M059J (cell line): ENCODE measurements at regions not wholly inside any gene's neighbourhood (a gene's known extent, or its start where the extent isn't known, plus 50 kb on each side); places are given as distances from the start of the nearest gene placed in this dataset.
"Not testable (repeated sequence)": the region's sequence is repeated elsewhere in the genome, so short reads cannot be mapped to it uniquely, and the experiment has no call there.

ENCODE experiments used
- DNase-seq: peaks from one replicate; pipeline ENCODE4 v3.0.0-alpha.2; 2012; ENCODE audit warnings: low read depth

- DNase-seq = no peak
These were observed 55.0 kb upstream of the PPP1R2C start for GRCh38 chrX:42832764-42833549.

GRCh38 chrX:42833550-42833940 lies 55.6 kb upstream of the PPP1R2C start:
- DNase-seq = not testable (repeated sequence)

- no peak for DNase-seq
These were observed 59.3 kb upstream of the PPP1R2C start for GRCh38 chrX:42837101-42837726.

- no peak for DNase-seq
These were observed 59.8 kb upstream of the PPP1R2C start for GRCh38 chrX:42837747-42838146.

DNA sequence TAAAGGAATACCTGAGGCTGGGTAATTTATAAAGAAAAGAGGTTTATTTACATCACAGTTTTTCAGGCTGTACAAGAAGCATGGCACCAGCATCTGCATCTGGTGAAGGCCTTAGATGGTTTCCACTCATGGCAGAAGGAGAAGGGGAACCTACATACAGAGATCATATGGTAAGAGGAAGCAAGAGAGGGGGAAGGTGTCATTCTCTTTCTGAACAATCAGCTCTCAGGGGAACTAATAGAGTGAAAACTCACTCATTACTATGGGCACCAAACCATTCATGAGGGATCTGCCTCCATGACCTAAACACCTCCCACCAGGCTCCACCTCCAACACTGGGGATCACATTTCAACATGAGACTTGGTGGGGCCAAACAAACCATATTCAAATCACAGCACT lies 61.7 kb upstream of the PPP1R2C start:
- DNase-seq = no peak

DNA sequence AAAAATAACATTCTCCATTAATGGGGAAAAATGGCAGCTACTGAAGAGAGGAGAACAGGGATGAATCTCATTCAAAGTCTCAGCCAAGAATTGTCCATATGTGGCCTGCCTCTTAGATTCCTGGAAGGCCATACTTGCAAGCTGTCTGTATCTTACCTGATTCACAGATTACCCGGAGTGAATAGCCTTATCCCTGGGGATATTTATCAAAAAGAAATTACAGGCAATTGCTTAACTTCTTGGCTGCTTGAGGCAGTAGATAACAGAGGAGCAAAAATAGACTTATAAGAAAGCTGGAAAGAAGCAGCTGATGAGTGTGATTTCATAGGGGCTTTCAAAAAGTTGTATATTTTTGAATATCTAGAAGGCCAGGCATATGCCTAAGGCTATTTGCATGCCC lies 68.8 kb upstream of the PPP1R2C start:
- peak; percentile 7 for DNase-seq

DNA sequence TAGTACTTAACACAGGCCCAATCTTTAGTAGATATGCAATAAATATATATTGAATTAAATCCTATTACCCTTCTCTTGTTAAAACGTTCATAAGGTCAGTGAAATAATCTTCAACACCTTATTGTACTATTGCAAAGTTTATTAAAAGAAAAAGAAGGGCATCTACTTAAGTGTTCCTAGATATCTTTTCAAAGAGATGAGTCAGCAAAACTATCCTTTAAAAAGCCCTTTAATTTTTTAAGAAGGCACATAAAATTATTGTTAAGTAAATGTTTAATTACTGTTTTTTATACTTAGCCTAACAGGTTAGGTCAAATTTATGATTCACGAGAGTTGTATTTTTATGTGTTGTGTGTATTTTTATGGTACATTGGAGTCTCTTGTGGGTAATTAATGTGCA lies 77.3 kb upstream of the PPP1R2C start:
- no peak for DNase-seq

GRCh38 chrX:42857766-42858165 lies 79.8 kb upstream of the PPP1R2C start:
- no peak for DNase-seq

- DNase-seq = peak; percentile 2
These were observed 91.0 kb upstream of the PPP1R2C start for GRCh38 chrX:42869011-42869410.

GRCh38 chrX:42869659-42870476 lies 91.9 kb upstream of the PPP1R2C start:
- DNase-seq = no peak

DNA sequence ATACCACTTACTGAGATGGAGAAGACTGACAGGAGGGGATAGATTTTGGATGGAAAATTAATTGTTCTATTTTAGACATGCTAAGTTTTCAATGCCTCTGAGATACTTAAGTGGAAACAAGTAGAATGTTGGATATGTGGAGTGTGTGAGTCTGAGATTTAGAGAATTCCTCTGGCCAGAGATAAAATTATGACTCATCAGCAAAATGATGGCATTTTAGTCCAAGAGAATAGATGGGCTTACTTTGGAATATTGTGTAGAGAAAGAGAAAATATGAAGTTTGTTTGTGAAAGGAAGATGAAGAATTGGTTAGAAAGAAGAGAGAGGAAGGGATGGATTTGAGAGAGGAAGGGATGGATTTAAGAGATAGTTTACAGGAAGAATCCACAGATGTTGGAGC lies 108.6 kb upstream of the PPP1R2C start:
- DNase-seq = no peak

GRCh38 chrX:42900947-42901346 lies 123.0 kb upstream of the PPP1R2C start:
- peak; percentile 30 for DNase-seq

- no peak for DNase-seq
These were observed 124.5 kb upstream of the PPP1R2C start for GRCh38 chrX:42902513-42902912.

DNA sequence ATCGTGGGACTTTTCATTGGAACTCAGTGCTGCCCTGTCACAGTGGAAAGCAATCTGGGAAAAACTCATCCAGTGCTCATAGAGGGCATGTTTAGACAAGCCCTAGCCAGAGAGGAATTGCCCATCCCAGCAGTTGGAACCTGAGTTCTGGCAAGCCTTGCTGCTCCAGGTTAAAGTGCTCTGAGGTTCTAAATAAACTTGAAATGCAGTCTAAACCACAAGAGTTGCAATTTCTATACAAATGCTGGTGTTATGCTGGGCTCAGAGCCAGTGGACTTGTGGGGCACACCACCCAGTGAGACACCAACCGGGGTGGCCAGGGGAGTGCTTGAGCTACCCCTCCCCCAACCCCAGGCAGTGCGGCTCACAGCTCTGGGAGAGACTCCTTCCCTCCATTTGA lies 142.8 kb upstream of the PPP1R2C start:
- peak; percentile 30 for DNase-seq

- no peak for DNase-seq
These were observed 152.1 kb upstream of the PPP1R2C start for GRCh38 chrX:42930071-42930470.

GRCh38 chrX:42930951-42931350 lies 153.0 kb upstream of the PPP1R2C start:
- no peak for DNase-seq

GRCh38 chrX:42933187-42933586 lies 155.2 kb upstream of the PPP1R2C start:
- DNase-seq = no peak

DNA sequence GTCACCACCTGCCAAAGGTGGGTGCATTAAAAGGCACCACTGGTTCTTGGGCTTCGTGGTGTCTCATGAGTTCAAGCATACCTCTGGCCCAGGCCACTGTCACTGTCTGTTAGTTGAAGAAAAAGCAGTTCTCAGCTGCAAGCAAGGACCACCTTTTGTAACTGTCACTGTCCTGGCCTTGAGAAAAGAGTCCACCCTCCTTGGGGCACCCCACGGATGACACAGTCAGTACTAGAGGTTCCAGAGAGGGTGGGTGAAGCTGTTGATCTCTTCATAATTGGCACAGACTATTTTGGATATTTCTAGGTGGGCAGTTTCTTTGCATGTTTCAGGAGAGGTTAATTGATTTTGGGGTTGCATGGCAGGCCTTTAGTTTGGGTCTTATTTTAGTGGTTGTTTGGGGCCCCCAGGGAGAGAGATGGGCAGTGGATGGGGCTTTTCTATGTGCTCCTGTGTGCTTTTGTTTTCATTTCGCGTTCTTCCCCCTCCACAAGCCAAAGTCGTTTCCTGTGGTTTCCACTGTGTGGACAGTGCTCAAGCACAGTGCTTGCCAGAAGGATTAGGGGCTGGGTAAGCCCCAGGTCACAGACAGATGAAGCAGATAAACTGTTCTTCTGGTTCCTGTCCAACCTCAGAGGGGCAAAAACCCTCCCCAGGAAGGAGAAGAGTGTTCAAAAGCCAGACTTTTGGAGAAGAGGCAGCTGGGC lies 156.2 kb upstream of the PPP1R2C start:
- DNase-seq = peak; percentile 40

- DNase-seq = no peak
These were observed 163.7 kb upstream of the PPP1R2C start for GRCh38 chrX:42941671-42942070.

GRCh38 chrX:42943051-42943974 lies 165.3 kb upstream of the PPP1R2C start:
- peak; percentile 26 for DNase-seq
